GM12878 (cell line): ENCODE measurements at regions not wholly inside any gene's neighbourhood (a gene's known extent, or its start where the extent isn't known, plus 50 kb on each side); places are given as distances from the start of the nearest gene placed in this dataset.

Source experiments
- KLF5 ChIP-seq: fragments of 450-650 bp; IDR thresholded peaks from 2 replicates; pipeline ENCODE4 v1.6.1; 2014; ENCODE audit warnings: mild to moderate bottlenecking; ENCODE audit not compliant: partially characterized antibody
- RUNX3 ChIP-seq: IDR thresholded peaks from 2 replicates; pipeline ENCODE4 v1.6.1; 2012; ENCODE audit warnings: low read length, inconsistent platforms
- SIX5 ChIP-seq: IDR thresholded peaks from 2 replicates; pipeline ENCODE4 v1.6.1; 2011; ENCODE audit warnings: mild to moderate bottlenecking, low read depth, low read length, moderate library complexity; ENCODE audit not compliant: severe bottlenecking
- ZBED1 ChIP-seq: IDR thresholded peaks from 2 replicates; pipeline ENCODE4 v1.6.1; 2016; ENCODE audit warnings: borderline replicate concordance
- ZZZ3 ChIP-seq: IDR thresholded peaks from 2 replicates; pipeline ENCODE4 v1.6.1; 2011; ENCODE audit warnings: low read depth; ENCODE audit not compliant: control insufficient read depth, insufficient read length
- TF ChIP-seq, protein P1 (sequence below): fragments of 450-650 bp; formaldehyde crosslinking; IDR thresholded peaks from 2 replicates; pipeline ENCODE4 v1.4.0; 2022; ENCODE audit warnings: mild to moderate bottlenecking, moderate library complexity
- TF ChIP-seq, protein P2 (sequence below): fragments of 150-350 bp; IDR thresholded peaks from 2 replicates; pipeline ENCODE4 v1.6.1; 2014; ENCODE audit warnings: mild to moderate bottlenecking, low read depth, low read length
- TF ChIP-seq, protein P3 (sequence below): IDR thresholded peaks from 2 replicates; pipeline ENCODE4 v1.6.1; 2011; ENCODE audit warnings: mild to moderate bottlenecking, low read depth, low read length, moderate library complexity; ENCODE audit not compliant: insufficient replicate concordance

DNA sequence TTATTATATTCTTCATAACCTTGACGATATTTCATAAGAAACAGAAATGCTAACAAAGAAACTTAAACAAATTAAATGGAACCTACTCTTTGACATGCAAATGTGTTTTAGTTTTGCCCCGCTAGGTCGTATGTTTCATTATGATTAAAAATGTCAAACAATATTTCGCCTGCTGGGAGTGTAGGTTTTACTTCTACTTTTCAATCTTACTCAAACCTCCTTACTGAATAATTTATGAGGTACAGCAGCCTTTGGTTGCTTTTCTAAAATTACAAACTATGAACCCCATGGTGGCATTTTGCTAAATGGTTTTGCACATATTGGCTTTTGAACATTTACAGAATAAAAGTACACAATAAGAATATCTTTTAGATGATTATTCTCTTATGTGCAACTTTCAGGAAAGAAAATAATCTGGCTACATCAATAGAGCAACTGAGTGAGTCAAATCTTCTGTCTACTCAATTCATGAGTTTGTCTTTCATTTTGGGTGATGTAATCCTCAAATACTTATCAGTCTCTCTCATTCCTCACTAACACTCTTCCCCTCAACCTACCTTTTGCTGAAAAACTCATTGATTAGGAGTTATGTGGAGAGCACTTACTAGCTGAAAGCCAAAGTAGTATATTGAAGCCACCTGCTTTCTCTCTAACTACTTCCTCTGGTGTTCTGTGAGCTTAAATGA, 1226.4 kb downstream of the XPNPEP1 start (continued):
- TF ChIP-seq, protein P1, sequence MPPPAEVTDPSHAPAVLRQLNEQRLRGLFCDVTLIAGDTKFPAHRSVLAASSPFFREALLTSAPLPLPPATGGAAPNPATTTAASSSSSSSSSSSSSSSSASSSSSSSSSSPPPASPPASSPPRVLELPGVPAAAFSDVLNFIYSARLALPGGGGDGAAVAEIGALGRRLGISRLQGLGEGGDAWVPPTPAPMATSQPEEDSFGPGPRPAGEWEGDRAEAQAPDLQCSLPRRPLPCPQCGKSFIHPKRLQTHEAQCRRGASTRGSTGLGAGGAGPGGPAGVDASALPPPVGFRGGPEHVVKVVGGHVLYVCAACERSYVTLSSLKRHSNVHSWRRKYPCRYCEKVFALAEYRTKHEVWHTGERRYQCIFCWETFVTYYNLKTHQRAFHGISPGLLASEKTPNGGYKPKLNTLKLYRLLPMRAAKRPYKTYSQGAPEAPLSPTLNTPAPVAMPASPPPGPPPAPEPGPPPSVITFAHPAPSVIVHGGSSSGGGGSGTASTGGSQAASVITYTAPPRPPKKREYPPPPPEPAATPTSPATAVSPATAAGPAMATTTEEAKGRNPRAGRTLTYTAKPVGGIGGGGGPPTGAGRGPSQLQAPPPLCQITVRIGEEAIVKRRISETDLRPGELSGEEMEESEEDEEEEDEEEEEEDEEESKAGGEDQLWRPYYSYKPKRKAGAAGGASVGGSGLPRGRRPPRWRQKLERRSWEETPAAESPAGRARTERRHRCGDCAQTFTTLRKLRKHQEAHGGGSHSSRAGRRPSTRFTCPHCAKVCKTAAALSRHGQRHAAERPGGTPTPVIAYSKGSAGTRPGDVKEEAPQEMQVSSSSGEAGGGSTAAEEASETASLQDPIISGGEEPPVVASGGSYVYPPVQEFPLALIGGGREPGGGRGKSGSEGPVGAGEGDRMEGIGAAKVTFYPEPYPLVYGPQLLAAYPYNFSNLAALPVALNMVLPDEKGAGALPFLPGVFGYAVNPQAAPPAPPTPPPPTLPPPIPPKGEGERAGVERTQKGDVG, result no peak
- TF ChIP-seq, protein P2, sequence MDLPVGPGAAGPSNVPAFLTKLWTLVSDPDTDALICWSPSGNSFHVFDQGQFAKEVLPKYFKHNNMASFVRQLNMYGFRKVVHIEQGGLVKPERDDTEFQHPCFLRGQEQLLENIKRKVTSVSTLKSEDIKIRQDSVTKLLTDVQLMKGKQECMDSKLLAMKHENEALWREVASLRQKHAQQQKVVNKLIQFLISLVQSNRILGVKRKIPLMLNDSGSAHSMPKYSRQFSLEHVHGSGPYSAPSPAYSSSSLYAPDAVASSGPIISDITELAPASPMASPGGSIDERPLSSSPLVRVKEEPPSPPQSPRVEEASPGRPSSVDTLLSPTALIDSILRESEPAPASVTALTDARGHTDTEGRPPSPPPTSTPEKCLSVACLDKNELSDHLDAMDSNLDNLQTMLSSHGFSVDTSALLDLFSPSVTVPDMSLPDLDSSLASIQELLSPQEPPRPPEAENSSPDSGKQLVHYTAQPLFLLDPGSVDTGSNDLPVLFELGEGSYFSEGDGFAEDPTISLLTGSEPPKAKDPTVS, result no peak
- TF ChIP-seq ZBED1, result no peak
- TF ChIP-seq ZZZ3, result no peak
- TF ChIP-seq KLF5, result no peak
- TF ChIP-seq RUNX3, result no peak; the same call in 1 of the 2 replicates
- TF ChIP-seq, protein P3, sequence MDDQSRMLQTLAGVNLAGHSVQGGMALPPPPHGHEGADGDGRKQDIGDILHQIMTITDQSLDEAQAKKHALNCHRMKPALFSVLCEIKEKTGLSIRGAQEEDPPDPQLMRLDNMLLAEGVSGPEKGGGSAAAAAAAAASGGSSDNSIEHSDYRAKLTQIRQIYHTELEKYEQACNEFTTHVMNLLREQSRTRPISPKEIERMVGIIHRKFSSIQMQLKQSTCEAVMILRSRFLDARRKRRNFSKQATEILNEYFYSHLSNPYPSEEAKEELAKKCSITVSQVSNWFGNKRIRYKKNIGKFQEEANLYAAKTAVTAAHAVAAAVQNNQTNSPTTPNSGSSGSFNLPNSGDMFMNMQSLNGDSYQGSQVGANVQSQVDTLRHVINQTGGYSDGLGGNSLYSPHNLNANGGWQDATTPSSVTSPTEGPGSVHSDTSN, result no peak
- no peak for TF ChIP-seq SIX5
- TF ChIP-seq, all 136 proteins: peak for 18
